Neural progenitor cell (in vitro differentiated cells): ENCODE measurements at regions not wholly inside any gene's neighbourhood (a gene's known extent, or its start where the extent isn't known, plus 50 kb on each side); places are given as distances from the start of the nearest gene placed in this dataset.

ENCODE experiments used
- EZH2 ChIP-seq: fragments of 200-600 bp; sonication (generic); IDR thresholded peaks from 2 replicates; pipeline ENCODE4 v1.6.1; 2017; ENCODE audit warnings: antibody characterized with exemption, mild to moderate bottlenecking, moderate library complexity
- TF ChIP-seq, protein P1 (sequence below): fragments of 200-600 bp; sonication (generic); IDR thresholded peaks from 2 replicates; pipeline ENCODE4 v1.5.1; 2017; ENCODE audit warnings: antibody characterized with exemption, mild to moderate bottlenecking

DNA sequence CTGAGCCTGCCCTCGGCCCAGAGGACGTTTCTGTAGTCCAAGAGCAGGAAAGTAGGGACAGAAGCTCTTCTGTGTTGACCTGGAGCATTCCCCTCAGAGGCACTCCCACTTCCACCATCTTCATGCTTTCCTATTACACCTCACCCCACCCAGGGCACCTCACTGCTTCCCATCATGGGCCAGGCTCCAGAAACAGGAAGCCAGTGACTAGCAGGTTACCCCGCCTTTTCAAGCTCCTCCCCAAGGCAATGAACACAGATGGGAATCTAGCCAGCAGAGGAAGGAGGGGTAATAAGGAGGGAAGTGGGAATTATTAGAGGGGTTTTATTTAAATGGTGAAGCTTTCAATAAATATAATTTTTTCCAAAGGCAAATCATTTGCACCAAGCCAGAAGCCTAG is 308.8 kb upstream of the MGAT5 start:
- TF ChIP-seq, protein P1, sequence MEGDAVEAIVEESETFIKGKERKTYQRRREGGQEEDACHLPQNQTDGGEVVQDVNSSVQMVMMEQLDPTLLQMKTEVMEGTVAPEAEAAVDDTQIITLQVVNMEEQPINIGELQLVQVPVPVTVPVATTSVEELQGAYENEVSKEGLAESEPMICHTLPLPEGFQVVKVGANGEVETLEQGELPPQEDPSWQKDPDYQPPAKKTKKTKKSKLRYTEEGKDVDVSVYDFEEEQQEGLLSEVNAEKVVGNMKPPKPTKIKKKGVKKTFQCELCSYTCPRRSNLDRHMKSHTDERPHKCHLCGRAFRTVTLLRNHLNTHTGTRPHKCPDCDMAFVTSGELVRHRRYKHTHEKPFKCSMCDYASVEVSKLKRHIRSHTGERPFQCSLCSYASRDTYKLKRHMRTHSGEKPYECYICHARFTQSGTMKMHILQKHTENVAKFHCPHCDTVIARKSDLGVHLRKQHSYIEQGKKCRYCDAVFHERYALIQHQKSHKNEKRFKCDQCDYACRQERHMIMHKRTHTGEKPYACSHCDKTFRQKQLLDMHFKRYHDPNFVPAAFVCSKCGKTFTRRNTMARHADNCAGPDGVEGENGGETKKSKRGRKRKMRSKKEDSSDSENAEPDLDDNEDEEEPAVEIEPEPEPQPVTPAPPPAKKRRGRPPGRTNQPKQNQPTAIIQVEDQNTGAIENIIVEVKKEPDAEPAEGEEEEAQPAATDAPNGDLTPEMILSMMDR: no peak
- no peak for TF ChIP-seq EZH2
